SK-N-SH treated with all-trans-retinoic acid at 6 μM for 48 hours (cell line): ENCODE measurements at regions not wholly inside any gene's neighbourhood (a gene's known extent, or its start where the extent isn't known, plus 50 kb on each side); places are given as distances from the start of the nearest gene placed in this dataset.

ENCODE experiments used
- ATAC-seq: fragments of 200-7000 bp; cut with Tn5 transposase; 3 replicates; pipeline ENCODE4 v1.9.1; 2020; ENCODE audit warnings: mild to moderate bottlenecking, moderate library complexity
- ARNTL ChIP-seq: fragments of 450-650 bp; formaldehyde crosslinking; IDR thresholded peaks from 2 replicates; pipeline ENCODE4 v1.5.0; 2020; ENCODE audit warnings: low read depth, mild to moderate bottlenecking, moderate library complexity, borderline replicate concordance
- CREB5 ChIP-seq: fragments of 250-450 bp; sonication (Bioruptor Pico); IDR thresholded peaks from 2 replicates; pipeline ENCODE4 v1.5.1; 2020; ENCODE audit warnings: low read depth, mild to moderate bottlenecking, moderate library complexity
- CSRNP3 ChIP-seq: fragments of 250-450 bp; sonication (Bioruptor Pico); IDR thresholded peaks from 2 replicates; pipeline ENCODE4 v1.5.1; 2021; ENCODE audit warnings: mild to moderate bottlenecking, moderate library complexity
- ESRRG ChIP-seq: fragments of 250-450 bp; sonication (Bioruptor Pico); IDR thresholded peaks from 2 replicates; pipeline ENCODE4 v1.6.1; 2021; ENCODE audit warnings: mild to moderate bottlenecking
- GLIS3 ChIP-seq: fragments of 250-450 bp; sonication (Bioruptor Pico); IDR thresholded peaks from 2 replicates; pipeline ENCODE4 v1.5.0; 2020; ENCODE audit warnings: mild to moderate bottlenecking, moderate library complexity
- ISL1 ChIP-seq: fragments of 250-450 bp; sonication (Bioruptor Pico); IDR thresholded peaks from 2 replicates; pipeline ENCODE4 v2.1.2; 2022; ENCODE audit warnings: mild to moderate bottlenecking, moderate library complexity
- RARB ChIP-seq: fragments of 250-450 bp; sonication (Bioruptor Pico); IDR thresholded peaks from 2 replicates; pipeline ENCODE4 v1.8.0; 2021; ENCODE audit warnings: mild to moderate bottlenecking, moderate library complexity
- SNAI2 ChIP-seq: fragments of 250-450 bp; sonication (Bioruptor Pico); IDR thresholded peaks from 2 replicates; pipeline ENCODE4 v1.5.0; 2020; ENCODE audit warnings: mild to moderate bottlenecking, moderate library complexity
- TCF4 ChIP-seq: fragments of 250-450 bp; sonication (Bioruptor Pico); IDR thresholded peaks from 2 replicates; pipeline ENCODE4 v1.8.0; 2021; ENCODE audit warnings: mild to moderate bottlenecking, moderate library complexity, borderline replicate concordance
- TSHZ2 ChIP-seq: fragments of 250-450 bp; sonication (Bioruptor Pico); IDR thresholded peaks from 2 replicates; pipeline ENCODE4 v1.5.0; 2020; ENCODE audit warnings: mild to moderate bottlenecking, moderate library complexity
- ZC3H10 ChIP-seq: fragments of 250-450 bp; sonication (Bioruptor Pico); IDR thresholded peaks from 2 replicates; pipeline ENCODE4 v1.5.1; 2021; ENCODE audit warnings: mild to moderate bottlenecking, moderate library complexity
- ZFP3 ChIP-seq: fragments of 250-450 bp; sonication (Bioruptor Pico); IDR thresholded peaks from 2 replicates; pipeline ENCODE4 v1.5.0; 2020; ENCODE audit warnings: mild to moderate bottlenecking, moderate library complexity
- ZNF8 ChIP-seq: fragments of 450-650 bp; formaldehyde crosslinking; IDR thresholded peaks from 2 replicates; pipeline ENCODE4 v1.5.0; 2020; ENCODE audit warnings: mild to moderate bottlenecking, moderate library complexity

- ATAC-seq = no peak
- TF ChIP-seq ARNTL (CRISPR knock-in tag) (no peak), SNAI2 (CRISPR knock-in tag) (no peak), TCF4 (no peak), ESRRG (CRISPR knock-in tag) (no peak), CREB5 (CRISPR knock-in tag) (no peak), ZNF8 (CRISPR knock-in tag) (no peak), ISL1 (CRISPR knock-in tag) (no peak), ZC3H10 (no peak), GLIS3 (CRISPR knock-in tag) (no peak)
Observed at GRCh38 chr13:74758188-74758587, 624.0 kb upstream of the KLF12 start.

GRCh38 chr13:74755065-74755464, 620.9 kb upstream of the KLF12 start:
- TF ChIP-seq ZC3H10 (no peak), TSHZ2 (CRISPR knock-in tag) (no peak), SNAI2 (CRISPR knock-in tag) (no peak)
- TF ChIP-seq, all 23 proteins: peak for 0
- no peak for ATAC-seq

GRCh38 chr13:74751739-74752138, 617.5 kb upstream of the KLF12 start:
- ATAC-seq = no peak
- no peak for TF ChIP-seq ARNTL (CRISPR knock-in tag)

GRCh38 chr13:74747186-74747955, 613.2 kb upstream of the KLF12 start:
- no peak for ATAC-seq
- TF ChIP-seq RARB = no peak
- TF ChIP-seq, all 23 proteins: peak for 0

- TF ChIP-seq ZFP3 (CRISPR knock-in tag) = no peak
- TF ChIP-seq CREB5 (CRISPR knock-in tag) = no peak
- TF ChIP-seq TSHZ2 (CRISPR knock-in tag) = no peak
- TF ChIP-seq CSRNP3 = no peak
- no peak for TF ChIP-seq ARNTL (CRISPR knock-in tag)
- no peak for ATAC-seq
Observed at GRCh38 chr13:74743992-74744391, 609.8 kb upstream of the KLF12 start.

GRCh38 chr13:74741732-74742131, 607.5 kb upstream of the KLF12 start:
- TF ChIP-seq CSRNP3 (no peak), ISL1 (CRISPR knock-in tag) (no peak)
- ATAC-seq = no peak
